HG02981 (cell line): ENCODE measurements at regions not wholly inside any gene's neighbourhood (a gene's known extent, or its start where the extent isn't known, plus 50 kb on each side); places are given as distances from the start of the nearest gene placed in this dataset.

Experiments
- ATAC-seq: cut with Tn5 transposase; IDR thresholded peaks from one replicate; pipeline ENCODE4 v1.9.1; 2021; ENCODE audit warnings: mild to moderate bottlenecking, moderate library complexity; ENCODE audit not compliant: unreplicated experiment

DNA sequence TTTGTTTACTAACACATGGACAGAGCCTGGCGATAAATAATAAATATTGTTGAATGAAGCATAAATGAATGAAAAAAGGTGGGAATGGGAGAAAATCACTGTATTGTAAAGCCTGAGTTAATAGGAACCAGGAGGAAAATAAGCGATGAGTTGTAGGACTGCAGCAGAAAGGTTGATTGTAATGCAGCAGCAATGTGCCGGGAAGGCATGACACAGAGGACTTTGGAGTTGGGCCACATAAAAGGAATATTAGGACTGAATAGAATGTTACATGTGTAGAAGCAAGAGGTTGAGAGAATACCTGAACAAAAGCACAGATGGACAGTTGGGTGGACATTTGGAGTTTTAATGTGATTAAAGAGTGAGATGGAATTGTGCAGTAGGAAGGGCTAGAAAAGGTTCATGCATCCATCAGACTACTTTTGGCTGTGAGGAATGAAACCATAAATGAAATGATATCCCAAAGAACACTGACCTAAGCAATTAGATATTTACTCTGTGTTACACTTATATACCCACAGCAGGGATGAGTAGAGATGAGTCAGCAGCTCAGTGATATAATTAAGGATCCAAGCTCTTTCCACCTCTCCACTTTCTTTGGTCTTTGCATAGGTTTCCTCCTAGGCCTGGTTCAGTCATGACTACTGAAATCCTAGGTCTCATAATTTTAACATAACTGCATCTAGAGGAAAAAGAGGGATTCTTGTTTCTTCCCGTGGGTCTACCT lies 55.4 kb downstream of the CCER1 start:
- no peak for ATAC-seq

DNA sequence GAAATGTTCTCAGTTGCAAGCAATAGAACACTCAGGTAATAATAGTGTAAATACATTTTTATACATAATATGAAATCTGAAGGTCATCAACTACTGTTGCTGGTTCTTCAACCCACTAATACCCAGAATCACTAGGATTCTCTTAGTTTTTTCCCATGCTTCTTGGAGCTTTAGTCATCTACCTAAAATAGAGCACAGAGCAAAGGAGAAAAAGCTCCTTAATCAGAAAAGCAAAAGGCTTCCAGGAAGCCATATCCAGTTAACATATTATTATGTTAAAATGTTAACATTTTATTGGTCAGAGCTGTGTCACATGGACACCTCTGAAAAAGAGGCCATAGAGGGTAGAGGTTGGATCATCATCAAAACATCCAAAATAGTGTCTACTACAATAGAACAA lies 57.0 kb downstream of the CCER1 start:
- ATAC-seq = no peak

- ATAC-seq = no peak
Measured at GRCh38 chr12:90897316-90897715, 57.7 kb downstream of the CCER1 start.

DNA sequence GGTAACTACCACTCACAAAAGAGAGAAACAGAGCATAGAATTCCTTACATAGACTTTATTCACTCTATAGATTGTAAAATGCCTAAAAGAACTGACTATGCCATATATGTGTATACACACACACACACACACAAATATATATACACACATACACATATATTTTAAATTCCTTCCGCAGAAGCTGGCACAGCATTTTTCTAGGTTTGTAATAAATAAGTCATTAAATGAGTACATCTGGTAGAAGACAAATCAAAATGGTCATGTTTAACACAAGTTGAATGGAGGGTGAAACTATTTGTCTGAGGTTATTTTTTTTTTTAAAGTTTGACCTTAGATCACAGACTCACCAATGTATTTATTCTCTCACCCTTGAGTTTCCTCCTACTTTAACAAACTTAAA lies 58.2 kb downstream of the CCER1 start:
- ATAC-seq = no peak

- no peak for ATAC-seq
Measured at GRCh38 chr12:90896164-90896563, 58.8 kb downstream of the CCER1 start.

GRCh38 chr12:90888316-90888715 lies 66.7 kb downstream of the CCER1 start:
- ATAC-seq = no peak

- no peak for ATAC-seq
Measured at GRCh38 chr12:90883456-90883855, 71.5 kb downstream of the CCER1 start.

DNA sequence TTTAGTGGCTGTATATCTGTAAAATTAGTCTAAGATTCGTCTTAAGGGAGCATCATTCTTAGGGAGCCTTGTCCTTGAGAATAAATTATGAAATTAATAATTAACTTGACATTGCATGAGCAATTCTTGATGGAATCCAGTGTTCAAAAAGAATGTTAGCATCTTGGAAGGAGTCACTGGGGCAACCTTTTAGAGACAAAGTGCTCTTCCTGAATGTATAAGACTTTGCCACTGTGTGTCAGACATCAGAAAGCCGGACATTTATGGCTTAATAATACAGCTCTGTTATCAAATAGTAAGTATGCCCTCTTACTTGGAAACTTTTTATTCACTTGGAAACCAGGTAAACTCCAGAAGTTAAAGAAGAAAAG lies 83.3 kb downstream of the CCER1 start:
- ATAC-seq = no peak

- ATAC-seq = no peak
Measured at GRCh38 chr12:90870971-90871725, 83.8 kb downstream of the CCER1 start.

GRCh38 chr12:90868626-90869025 lies 86.3 kb downstream of the CCER1 start:
- ATAC-seq = no peak

- no peak for ATAC-seq
Measured at GRCh38 chr12:90859591-90859990, 95.4 kb downstream of the CCER1 start.

GRCh38 chr12:90858252-90858651 lies 96.7 kb downstream of the CCER1 start:
- ATAC-seq = no peak

DNA sequence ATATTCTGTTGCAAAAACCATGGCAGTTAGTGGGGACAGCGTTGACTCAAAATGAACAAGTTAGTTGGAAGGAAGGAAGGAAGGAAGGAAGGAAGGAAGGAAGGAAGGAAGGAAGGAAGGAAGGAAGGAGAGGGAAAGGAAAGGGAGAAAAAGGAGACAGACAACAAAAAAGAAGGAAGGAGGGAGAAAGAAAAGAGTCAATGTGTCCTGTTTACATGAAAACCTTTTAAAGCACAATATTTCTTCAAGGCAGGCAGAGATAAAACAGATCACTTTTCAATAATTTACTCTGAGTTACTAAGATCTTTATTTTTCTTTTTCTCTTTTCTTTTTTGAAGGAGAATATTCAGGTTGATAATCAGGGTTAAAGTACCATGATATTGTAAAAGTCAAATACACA lies 99.4 kb downstream of the CCER1 start:
- ATAC-seq = no peak

- ATAC-seq = peak; percentile 81
Measured at GRCh38 chr12:90854136-90854689, 100.8 kb downstream of the CCER1 start.

GRCh38 chr12:90851800-90852718 lies 102.9 kb downstream of the CCER1 start:
- no peak for ATAC-seq

DNA sequence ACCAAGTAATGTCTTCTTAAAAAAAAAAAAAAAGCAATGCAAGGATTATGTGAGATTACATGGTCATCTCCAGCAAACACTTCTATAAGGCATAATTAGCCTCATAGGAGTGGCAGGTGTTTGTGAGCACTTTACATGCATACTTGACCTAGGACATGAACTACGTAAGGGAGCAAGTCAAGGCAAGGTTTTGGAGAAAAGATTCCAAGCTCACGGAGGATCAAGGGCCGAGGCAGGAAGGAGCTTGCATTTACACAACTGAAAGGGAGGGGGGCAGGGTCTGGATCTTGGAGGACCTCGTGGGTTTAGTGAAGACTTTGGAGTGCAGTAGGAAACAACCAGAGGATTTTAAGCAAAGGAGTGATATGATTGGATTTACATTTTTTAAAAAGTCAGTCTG lies 112.5 kb downstream of the CCER1 start:
- no peak for ATAC-seq

GRCh38 chr12:90841336-90841735 lies 113.6 kb downstream of the CCER1 start:
- ATAC-seq = no peak

GRCh38 chr12:90839346-90839745 lies 115.6 kb downstream of the CCER1 start:
- ATAC-seq = no peak

DNA sequence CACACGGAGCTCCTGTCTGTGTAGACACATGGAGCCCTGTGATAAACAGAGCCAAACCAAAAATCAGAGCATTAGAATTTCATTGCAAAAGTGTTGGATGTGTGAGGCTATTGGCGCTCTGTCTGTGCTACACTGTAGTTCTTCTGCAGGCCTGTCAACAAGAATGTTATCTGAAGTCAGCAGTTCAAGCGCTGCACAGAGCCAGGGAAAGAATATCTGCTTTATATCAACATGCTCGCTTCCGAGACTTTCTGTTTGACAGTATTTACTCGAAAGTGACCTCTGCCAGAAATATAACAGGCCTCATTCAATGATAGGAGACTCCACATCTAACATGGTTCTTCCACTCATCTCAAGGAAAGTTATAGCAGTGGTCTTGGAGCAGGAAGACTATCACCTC lies 118.3 kb downstream of the CCER1 start:
- no peak for ATAC-seq

DNA sequence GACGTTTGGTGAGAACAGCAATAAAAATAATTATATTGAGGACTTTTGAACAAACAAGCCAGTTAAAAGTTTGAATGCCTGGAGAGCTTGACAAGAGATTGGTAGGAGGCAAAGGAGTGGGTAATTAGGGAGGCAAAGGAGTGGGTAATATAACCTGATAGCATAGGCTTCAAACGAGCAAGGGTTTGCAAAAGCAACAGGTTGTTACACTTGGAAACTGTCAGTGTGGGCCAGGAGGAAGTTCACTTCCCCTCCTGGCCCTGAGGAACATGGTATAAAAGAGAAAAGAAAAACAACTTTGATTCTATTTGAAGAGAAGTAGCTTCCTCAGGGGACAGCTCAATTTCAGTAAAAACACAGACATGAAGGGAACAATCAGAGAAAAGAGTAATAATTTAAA lies 121.7 kb downstream of the CCER1 start:
- ATAC-seq = no peak

DNA sequence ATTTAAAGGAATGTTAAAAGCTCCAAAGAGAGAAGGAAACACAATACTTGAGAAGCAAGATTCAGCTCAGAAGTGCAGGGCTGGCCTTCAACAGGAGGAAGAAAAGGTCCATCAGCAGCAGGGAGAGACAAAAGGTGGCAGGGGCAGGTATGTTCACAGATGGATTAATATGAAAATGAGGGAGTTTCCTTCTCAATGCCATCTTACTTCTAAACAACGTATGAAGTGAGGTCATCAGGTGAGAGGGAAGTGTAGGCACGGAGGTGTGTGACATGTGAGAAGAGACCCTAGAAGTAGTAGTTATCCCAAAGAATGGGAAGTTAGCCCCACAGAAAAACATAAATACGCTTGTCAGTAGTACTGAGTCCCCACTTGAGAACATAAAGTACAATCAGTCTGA lies 122.5 kb downstream of the CCER1 start:
- no peak for ATAC-seq
